Suprapubic skin (tissue), 4 donors: ENCODE measurements at regions not wholly inside any gene's neighbourhood (a gene's known extent, or its start where the extent isn't known, plus 50 kb on each side); places are given as distances from the start of the nearest gene placed in this dataset.

Experiments used
- DNase-seq, 2 donors: peaks; one replicate each; pipeline ENCODE4 v3.0.0-alpha.2; 2019; ENCODE audit warnings: low spot score in 2 of 2
- H3K27ac ChIP-seq: fragments of 200-600 bp; sonication (generic); one replicate; pipeline ENCODE4 v1.5.1; 2019
- H3K27me3 ChIP-seq: fragments of 200-600 bp; sonication (generic); one replicate; pipeline ENCODE4 v1.5.1; 2019
- H3K36me3 ChIP-seq: fragments of 200-600 bp; sonication (generic); one replicate; pipeline ENCODE4 v1.5.1; 2019
- H3K4me1 ChIP-seq: fragments of 200-600 bp; sonication (generic); one replicate; pipeline ENCODE4 v1.5.1; 2019
- H3K4me3 ChIP-seq: fragments of 200-600 bp; sonication (generic); one replicate; pipeline ENCODE4 v1.5.1; 2019; ENCODE audit warnings: mild to moderate bottlenecking
- H3K9me3 ChIP-seq: fragments of 200-600 bp; sonication (generic); one replicate; pipeline ENCODE4 v1.5.1; 2019
- EP300 ChIP-seq: sonication (generic); formaldehyde crosslinking; IDR thresholded peaks from one replicate; pipeline ENCODE4 v1.6.1; 2017; ENCODE audit warnings: antibody characterized with exemption
- POLR2A ChIP-seq, 2 donors: fragments of 450-650 bp; IDR thresholded peaks; one replicate each; pipeline ENCODE4 v1.6.1; 2017; ENCODE audit warnings: antibody characterized with exemption in 2 of 2, mild to moderate bottlenecking in 2 of 2, moderate library complexity in 2 of 2
- POLR2AphosphoS5 ChIP-seq, 3 donors: sonication (generic); formaldehyde crosslinking; IDR thresholded peaks; one replicate each; pipeline ENCODE4 v1.6.1; 2017; ENCODE audit warnings: antibody characterized with exemption in 3 of 3
- WGBS: methylation state at CpG from one replicate; pipeline ENCODE4 v1.1.5; 2018; 5-methylcytosine and 5-hydroxymethylcytosine counted together
- TF ChIP-seq, protein P1 (sequence below), 2 donors: fragments of 200-600 bp in 1 of 2; fragments of 450-650 bp in 1 of 2; sonication (generic) in 1 of 2; IDR thresholded peaks; one replicate each; pipeline ENCODE4 v1.5.1; 2016 to 2019; ENCODE audit warnings: antibody characterized with exemption in 2 of 2, mild to moderate bottlenecking in 1 of 2, moderate library complexity in 1 of 2

DNA sequence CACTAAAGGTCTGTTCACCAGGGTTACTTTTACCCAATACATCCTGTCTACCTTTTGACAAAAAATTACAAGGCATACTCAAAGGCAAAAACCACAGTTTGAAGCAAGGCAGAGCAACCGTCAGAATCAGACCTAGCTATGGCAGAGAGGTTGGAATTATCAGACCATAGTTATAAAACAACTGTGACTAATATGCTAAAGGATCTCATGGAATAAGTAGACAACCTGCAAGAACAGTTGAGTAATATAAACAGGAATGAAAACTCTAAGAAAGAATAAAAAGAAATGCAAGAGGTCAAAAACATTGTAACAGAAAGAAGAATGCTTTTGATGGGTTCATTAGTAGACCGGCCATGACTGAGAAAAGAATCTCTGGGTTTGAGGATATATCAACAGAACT lies 318.8 kb upstream of the KCNH7 start:
- DNase-seq, result no peak

DNA sequence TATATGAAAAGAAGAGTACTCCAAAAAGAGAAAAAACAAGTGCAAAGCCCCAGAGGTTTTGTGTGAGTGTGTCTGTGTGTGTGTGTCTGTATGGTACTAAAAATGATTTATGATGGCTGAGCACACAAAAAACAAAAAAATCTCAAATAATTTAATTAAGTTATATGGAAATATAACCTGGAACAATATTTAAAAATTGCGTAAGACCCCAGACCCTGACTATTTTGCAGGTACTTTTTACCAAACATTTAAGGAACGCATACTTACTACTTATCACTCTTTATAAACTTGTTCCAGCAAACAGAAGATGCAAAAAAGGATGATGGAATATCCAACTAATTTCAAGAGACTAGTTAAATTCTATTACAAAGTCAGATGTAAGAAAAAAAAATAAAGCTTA lies 317.4 kb upstream of the KCNH7 start:
- Histone ChIP-seq H3K9me3 (no peaks in the 10 kb centered on the region), H3K4me1 (no peaks in the 10 kb centered on the region), H3K36me3 (no peaks in the 10 kb centered on the region), H3K27ac (no peak overlapping the region), H3K4me3 (no peak overlapping the region), H3K27me3 (no peaks in the 10 kb centered on the region)
- TF ChIP-seq, protein P1, sequence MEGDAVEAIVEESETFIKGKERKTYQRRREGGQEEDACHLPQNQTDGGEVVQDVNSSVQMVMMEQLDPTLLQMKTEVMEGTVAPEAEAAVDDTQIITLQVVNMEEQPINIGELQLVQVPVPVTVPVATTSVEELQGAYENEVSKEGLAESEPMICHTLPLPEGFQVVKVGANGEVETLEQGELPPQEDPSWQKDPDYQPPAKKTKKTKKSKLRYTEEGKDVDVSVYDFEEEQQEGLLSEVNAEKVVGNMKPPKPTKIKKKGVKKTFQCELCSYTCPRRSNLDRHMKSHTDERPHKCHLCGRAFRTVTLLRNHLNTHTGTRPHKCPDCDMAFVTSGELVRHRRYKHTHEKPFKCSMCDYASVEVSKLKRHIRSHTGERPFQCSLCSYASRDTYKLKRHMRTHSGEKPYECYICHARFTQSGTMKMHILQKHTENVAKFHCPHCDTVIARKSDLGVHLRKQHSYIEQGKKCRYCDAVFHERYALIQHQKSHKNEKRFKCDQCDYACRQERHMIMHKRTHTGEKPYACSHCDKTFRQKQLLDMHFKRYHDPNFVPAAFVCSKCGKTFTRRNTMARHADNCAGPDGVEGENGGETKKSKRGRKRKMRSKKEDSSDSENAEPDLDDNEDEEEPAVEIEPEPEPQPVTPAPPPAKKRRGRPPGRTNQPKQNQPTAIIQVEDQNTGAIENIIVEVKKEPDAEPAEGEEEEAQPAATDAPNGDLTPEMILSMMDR (IDR thresholded peaks at IDR 0.05), result no peak
- TF ChIP-seq POLR2A (IDR thresholded peaks at IDR 0.05), result no peak
- TF ChIP-seq POLR2AphosphoS5 (IDR thresholded peaks at IDR 0.05), result no peak
- no peak for TF ChIP-seq EP300
- DNase-seq, result no peak
- 92% methylated on average over 2 of the region's 2 CpGs for WGBS

More for the DNA sequence above, 318.8 kb upstream of the KCNH7 start:
- TF ChIP-seq EP300 (no peak), POLR2A (IDR thresholded peaks at IDR 0.05) (no peak), POLR2AphosphoS5 (IDR thresholded peaks at IDR 0.05) (no peak)
- TF ChIP-seq, protein P1 (IDR thresholded peaks at IDR 0.05), result no peak
- WGBS, result 95% methylated on average over 2 of the region's 2 CpGs
- Histone ChIP-seq H3K27me3 (no peaks in the 10 kb centered on the region), H3K4me3 (no peak overlapping the region), H3K36me3 (no peaks in the 10 kb centered on the region), H3K27ac (no peak overlapping the region), H3K4me1 (no peaks in the 10 kb centered on the region), H3K9me3 (no peaks in the 10 kb centered on the region)

DNA sequence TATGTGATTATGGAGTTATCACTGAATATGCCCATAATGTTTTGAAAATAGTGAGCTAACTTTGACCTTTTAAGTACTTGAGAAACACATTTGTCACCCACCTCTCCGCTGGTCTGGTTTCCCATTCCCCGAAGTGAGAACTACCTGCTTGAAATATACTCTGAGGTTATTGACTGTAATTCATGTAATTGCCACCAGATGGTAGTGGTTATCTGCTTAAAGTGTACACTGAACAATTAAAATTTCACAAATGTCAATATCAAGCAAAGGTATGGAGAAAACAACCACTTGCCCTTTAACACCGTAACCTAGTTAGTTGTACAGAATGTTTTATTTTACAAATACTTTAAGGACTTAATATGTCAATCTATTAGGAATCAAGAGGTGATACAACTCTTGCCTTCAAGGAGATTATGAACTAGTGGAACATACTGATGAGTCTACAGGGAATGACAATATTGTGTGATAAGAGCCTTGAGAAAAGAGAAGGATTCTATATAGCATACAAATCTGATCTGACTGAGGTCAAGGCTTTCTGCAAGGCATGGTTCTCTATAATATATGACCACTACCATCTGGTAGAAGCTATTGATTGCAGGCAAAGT lies 316.8 kb upstream of the KCNH7 start:
- H3K27me3 ChIP-seq, result no peaks in the 10 kb centered on the region
- no peak for DNase-seq
- H3K9me3 ChIP-seq, result no peaks in the 10 kb centered on the region
- WGBS, result 32% methylated on average over 3 of the region's 3 CpGs
- H3K4me1 ChIP-seq, result no peaks in the 10 kb centered on the region
- no peak overlapping the region for H3K27ac ChIP-seq
- no peak overlapping the region for H3K4me3 ChIP-seq
- H3K36me3 ChIP-seq, result no peaks in the 10 kb centered on the region
- no peak for TF ChIP-seq POLR2AphosphoS5 (IDR thresholded peaks at IDR 0.05)
- TF ChIP-seq EP300, result no peak
- no peak for TF ChIP-seq POLR2A (IDR thresholded peaks at IDR 0.05)
- TF ChIP-seq, protein P1 (IDR thresholded peaks at IDR 0.05), result peak; percentile 28 to 49

DNA sequence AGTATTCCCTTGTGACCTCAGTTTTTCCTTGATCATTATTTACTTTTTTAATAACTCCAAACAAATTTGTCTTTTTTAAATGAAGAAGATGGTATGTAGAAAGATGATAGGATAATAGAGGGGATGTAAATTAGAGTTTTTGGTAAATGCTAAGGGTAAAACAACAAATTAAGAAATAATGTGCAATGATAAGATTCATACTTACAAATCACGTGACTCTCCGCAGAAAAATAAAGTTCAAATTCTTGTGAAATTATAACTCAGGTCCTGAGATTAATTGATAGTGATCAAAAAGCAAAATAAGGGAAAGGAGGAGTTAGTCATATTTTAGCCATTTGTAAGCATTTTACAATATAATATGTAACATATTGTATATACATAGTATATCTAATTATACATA lies 304.1 kb upstream of the KCNH7 start:
- DNase-seq, result no peak
- Histone ChIP-seq H3K27ac (no peak overlapping the region), H3K9me3 (peaks cover 10% of the 10 kb centered on the region), H3K27me3 (no peaks in the 10 kb centered on the region), H3K36me3 (no peaks in the 10 kb centered on the region), H3K4me3 (no peak overlapping the region), H3K4me1 (no peaks in the 10 kb centered on the region)
- 92% methylated on average over 2 of the region's 2 CpGs for WGBS
- no peak for TF ChIP-seq EP300
- TF ChIP-seq, protein P1 (IDR thresholded peaks at IDR 0.05), result no peak
- no peak for TF ChIP-seq POLR2AphosphoS5 (IDR thresholded peaks at IDR 0.05)
- no peak for TF ChIP-seq POLR2A (IDR thresholded peaks at IDR 0.05)

DNA sequence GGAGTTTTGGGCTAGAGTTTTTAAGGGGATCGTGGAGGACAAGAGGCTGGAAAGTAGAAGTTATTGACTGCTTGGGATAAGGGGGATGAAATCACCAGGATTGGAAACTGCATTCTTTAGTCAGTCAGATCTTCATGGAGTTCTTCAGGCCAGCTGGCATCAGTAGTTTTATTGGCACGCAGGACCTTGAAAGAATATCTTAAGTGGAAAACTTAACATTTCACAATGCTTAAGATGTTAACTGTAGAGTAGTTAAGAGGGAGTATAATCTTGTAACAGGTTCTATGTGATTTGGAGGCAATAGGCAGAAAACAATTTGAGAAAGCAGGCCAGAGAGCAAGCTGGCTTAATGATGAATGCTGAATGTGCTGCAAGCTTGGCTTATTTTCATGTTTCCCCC lies 300.4 kb upstream of the KCNH7 start:
- no peak overlapping the region for H3K4me3 ChIP-seq
- H3K27me3 ChIP-seq, result no peaks in the 10 kb centered on the region
- WGBS, result 71% methylated on average over 2 of the region's 2 CpGs
- no peak overlapping the region for H3K27ac ChIP-seq
- H3K9me3 ChIP-seq, result peaks cover 6% of the 10 kb centered on the region
- H3K4me1 ChIP-seq, result no peaks in the 10 kb centered on the region
- no peak for DNase-seq
- TF ChIP-seq POLR2AphosphoS5 (IDR thresholded peaks at IDR 0.05), result no peak
- no peak for TF ChIP-seq EP300
- no peak for TF ChIP-seq POLR2A (IDR thresholded peaks at IDR 0.05)
- TF ChIP-seq, protein P1 (IDR thresholded peaks at IDR 0.05), result no peak
- no peaks in the 10 kb centered on the region for H3K36me3 ChIP-seq
